ENCODE measurements at regions not wholly inside any gene's neighbourhood (a gene's known extent, or its start where the extent isn't known, plus 50 kb on each side); places are given as distances from the start of the nearest gene placed in this dataset.

DNA sequence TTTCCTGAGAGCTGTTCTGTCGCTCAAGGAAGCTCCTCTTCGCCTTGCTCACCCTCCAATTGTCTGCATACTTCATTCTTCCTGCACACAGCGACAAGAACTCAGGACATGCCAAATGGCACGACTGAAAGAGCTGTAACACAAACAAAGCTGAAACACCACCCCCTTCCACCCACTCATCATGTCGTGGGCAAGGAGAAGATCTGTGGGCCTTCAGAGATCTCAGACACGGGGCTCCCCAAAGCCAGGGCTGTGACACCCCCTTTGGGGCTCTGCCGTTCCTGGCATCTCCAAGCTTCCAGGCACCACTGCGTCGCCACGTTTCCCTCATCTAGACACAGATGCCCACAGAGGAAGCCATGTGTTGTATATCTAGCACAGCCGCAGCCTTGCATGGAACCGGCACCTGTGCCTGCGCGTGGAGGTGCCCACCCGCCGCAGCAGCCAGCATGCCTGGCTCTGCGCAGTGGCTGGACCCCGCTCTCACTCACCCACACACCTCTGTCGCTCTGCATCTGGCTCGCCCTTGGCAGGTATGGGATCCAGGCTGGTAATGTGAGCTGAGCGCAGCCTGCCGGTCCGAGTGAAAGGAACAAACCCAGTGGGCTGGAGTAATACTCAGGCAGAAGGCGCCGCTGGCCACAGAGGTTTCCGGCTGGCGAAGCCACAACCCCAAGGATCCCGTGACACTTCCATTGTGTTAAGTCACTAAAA is 676.4 kb upstream of the INTU start:
- TF ChIP-seq, protein P1, sequence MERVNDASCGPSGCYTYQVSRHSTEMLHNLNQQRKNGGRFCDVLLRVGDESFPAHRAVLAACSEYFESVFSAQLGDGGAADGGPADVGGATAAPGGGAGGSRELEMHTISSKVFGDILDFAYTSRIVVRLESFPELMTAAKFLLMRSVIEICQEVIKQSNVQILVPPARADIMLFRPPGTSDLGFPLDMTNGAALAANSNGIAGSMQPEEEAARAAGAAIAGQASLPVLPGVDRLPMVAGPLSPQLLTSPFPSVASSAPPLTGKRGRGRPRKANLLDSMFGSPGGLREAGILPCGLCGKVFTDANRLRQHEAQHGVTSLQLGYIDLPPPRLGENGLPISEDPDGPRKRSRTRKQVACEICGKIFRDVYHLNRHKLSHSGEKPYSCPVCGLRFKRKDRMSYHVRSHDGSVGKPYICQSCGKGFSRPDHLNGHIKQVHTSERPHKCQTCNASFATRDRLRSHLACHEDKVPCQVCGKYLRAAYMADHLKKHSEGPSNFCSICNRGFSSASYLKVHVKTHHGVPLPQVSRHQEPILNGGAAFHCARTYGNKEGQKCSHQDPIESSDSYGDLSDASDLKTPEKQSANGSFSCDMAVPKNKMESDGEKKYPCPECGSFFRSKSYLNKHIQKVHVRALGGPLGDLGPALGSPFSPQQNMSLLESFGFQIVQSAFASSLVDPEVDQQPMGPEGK (CRISPR knock-in tag; IDR thresholded peaks at IDR 0.05; ENCODE audit: borderline replicate concordance) = no peak
- TF ChIP-seq ZFP3 (CRISPR knock-in tag; IDR thresholded peaks at IDR 0.05) = no peak
- TF ChIP-seq GLIS3 (CRISPR knock-in tag; IDR thresholded peaks at IDR 0.05) = no peak
- TF ChIP-seq CSDC2 (CRISPR knock-in tag; IDR thresholded peaks at IDR 0.05) = no peak
- TF ChIP-seq, protein P2, sequence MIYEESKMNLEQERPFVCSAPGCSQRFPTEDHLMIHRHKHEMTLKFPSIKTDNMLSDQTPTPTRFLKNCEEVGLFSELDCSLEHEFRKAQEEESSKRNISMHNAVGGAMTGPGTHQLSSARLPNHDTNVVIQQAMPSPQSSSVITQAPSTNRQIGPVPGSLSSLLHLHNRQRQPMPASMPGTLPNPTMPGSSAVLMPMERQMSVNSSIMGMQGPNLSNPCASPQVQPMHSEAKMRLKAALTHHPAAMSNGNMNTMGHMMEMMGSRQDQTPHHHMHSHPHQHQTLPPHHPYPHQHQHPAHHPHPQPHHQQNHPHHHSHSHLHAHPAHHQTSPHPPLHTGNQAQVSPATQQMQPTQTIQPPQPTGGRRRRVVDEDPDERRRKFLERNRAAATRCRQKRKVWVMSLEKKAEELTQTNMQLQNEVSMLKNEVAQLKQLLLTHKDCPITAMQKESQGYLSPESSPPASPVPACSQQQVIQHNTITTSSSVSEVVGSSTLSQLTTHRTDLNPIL (CRISPR knock-in tag; IDR thresholded peaks at IDR 0.05; ENCODE audit: low read depth) = no peak
- no peak for TF ChIP-seq OSR1 (CRISPR knock-in tag; IDR thresholded peaks at IDR 0.05)
- TF ChIP-seq ZNF565 (CRISPR knock-in tag; conservative IDR thresholded peaks at IDR 0.05; ENCODE audit: low read depth) = no peak
- TF ChIP-seq TCF4 (CRISPR knock-in tag; IDR thresholded peaks at IDR 0.05; ENCODE audit: borderline replicate concordance) = no peak
- no peak for TF ChIP-seq ARNTL (CRISPR knock-in tag; IDR thresholded peaks at IDR 0.05; ENCODE audit: borderline replicate concordance, low read depth)
- no peak for TF ChIP-seq BACH2 (CRISPR knock-in tag; IDR thresholded peaks at IDR 0.05; ENCODE audit: borderline replicate concordance)
